HG03095 (cell line): ENCODE measurements at regions not wholly inside any gene's neighbourhood (a gene's known extent, or its start where the extent isn't known, plus 50 kb on each side); places are given as distances from the start of the nearest gene placed in this dataset.

Experiments used
- ATAC-seq: cut with Tn5 transposase; IDR thresholded peaks from one replicate; pipeline ENCODE4 v1.9.1; 2021; ENCODE audit warnings: moderate library complexity; ENCODE audit not compliant: unreplicated experiment

GRCh38 chr13:80040196-80040980 is 300.5 kb downstream of the SPRY2 start:
- no peak for ATAC-seq

GRCh38 chr13:80039000-80039399 is 301.9 kb downstream of the SPRY2 start:
- peak; percentile 64 for ATAC-seq

GRCh38 chr13:80038371-80038770 is 302.6 kb downstream of the SPRY2 start:
- ATAC-seq, result no peak

GRCh38 chr13:80037505-80037888 is 303.4 kb downstream of the SPRY2 start:
- peak; percentile 41 for ATAC-seq

- ATAC-seq, result peak; percentile 52
These were observed 304.0 kb downstream of the SPRY2 start for GRCh38 chr13:80036845-80037504.

GRCh38 chr13:80035096-80035495 is 305.8 kb downstream of the SPRY2 start:
- no peak for ATAC-seq

GRCh38 chr13:80033951-80034350 is 307.0 kb downstream of the SPRY2 start:
- no peak for ATAC-seq

- ATAC-seq, result no peak
These were observed 307.6 kb downstream of the SPRY2 start for GRCh38 chr13:80033286-80033685.

GRCh38 chr13:80030491-80030890 is 310.4 kb downstream of the SPRY2 start:
- no peak for ATAC-seq

- no peak for ATAC-seq
These were observed 311.8 kb downstream of the SPRY2 start for GRCh38 chr13:80029170-80029569.

- ATAC-seq, result no peak
These were observed 318.8 kb downstream of the SPRY2 start for GRCh38 chr13:80022146-80022545.

- ATAC-seq, result peak; percentile 39
These were observed 328.7 kb downstream of the SPRY2 start for GRCh38 chr13:80012251-80012650.

GRCh38 chr13:80011448-80012212 is 329.3 kb downstream of the SPRY2 start:
- no peak for ATAC-seq

- no peak for ATAC-seq
These were observed 330.1 kb downstream of the SPRY2 start for GRCh38 chr13:80010846-80011245.

- no peak for ATAC-seq
These were observed 330.6 kb downstream of the SPRY2 start for GRCh38 chr13:80010286-80010831.

- no peak for ATAC-seq
These were observed 331.2 kb downstream of the SPRY2 start for GRCh38 chr13:80009760-80010159.

- ATAC-seq, result no peak
These were observed 334.0 kb downstream of the SPRY2 start for GRCh38 chr13:80006940-80007339.

GRCh38 chr13:80001510-80001842 is 339.4 kb downstream of the SPRY2 start:
- ATAC-seq, result no peak

- no peak for ATAC-seq
These were observed 340.0 kb downstream of the SPRY2 start for GRCh38 chr13:80000684-80001509.

GRCh38 chr13:79999601-80000000 is 341.3 kb downstream of the SPRY2 start:
- no peak for ATAC-seq
